Caco-2 (cell line): ENCODE measurements at regions not wholly inside any gene's neighbourhood (a gene's known extent, or its start where the extent isn't known, plus 50 kb on each side); places are given as distances from the start of the nearest gene placed in this dataset.
"Not testable (repeated sequence)": the region's sequence is repeated elsewhere in the genome, so short reads cannot be mapped to it uniquely, and the experiment has no call there.

Experiments used
- BruUV-seq: library from RNA; stranded (reverse); fragments of 400-500 nt; replicated peaks from 2 replicates; lab custom pipeline; 2021; lab: Mats Ljungman, UMichigan
- CTCF ChIA-PET: fragments of 300-600 bp; sonication (Branson Sonifier 250); formaldehyde crosslinking; loops from one replicate; lab custom pipeline; 2022; ENCODE audit warnings: antibody characterized with exemption; lab: Charles Lee
- POLR2A ChIA-PET: fragments of 300-600 bp; sonication (Branson Sonifier 250); formaldehyde crosslinking; loops from one replicate; lab custom pipeline; 2022; ENCODE audit warnings: antibody characterized with exemption; lab: Charles Lee
- DNase-seq, 2 experiments: peaks; one replicate each; pipeline versions ENCODE4 v3.0.0 to v3.0.0-alpha.2; 2020 to 2022
- H3K27me3 ChIP-seq: replicated peaks from 2 replicates; pipeline ENCODE4 v1.6.0; 2011; ENCODE audit warnings: low read length; ENCODE audit not compliant: control insufficient read depth, insufficient read depth
- H3K36me3 ChIP-seq: 2 replicates; pipeline ENCODE4 v1.5.1; 2011; ENCODE audit warnings: low read length; ENCODE audit not compliant: control insufficient read depth, insufficient read depth
- H3K4me1 ChIP-seq: fragments of 250-450 bp; sonication (Bioruptor Pico); 2 replicates; pipeline ENCODE4 v1.5.1; 2020; ENCODE audit warnings: mild to moderate bottlenecking
- H3K4me3 ChIP-seq: 2 replicates; pipeline ENCODE4 v1.5.1; 2011; ENCODE audit warnings: low read depth, mild to moderate bottlenecking, control low read depth, low read length
- H3K9me3 ChIP-seq: fragments of 250-450 bp; sonication (Bioruptor Pico); 2 replicates; pipeline ENCODE4 v1.5.1; 2020; ENCODE audit warnings: mild to moderate bottlenecking, moderate library complexity
- H3K27ac Mint-ChIP-seq: one replicate; pipeline ENCODE4 v1.8.0; 2022; ENCODE audit warnings: mixed read lengths; ENCODE audit not compliant: unreplicated experiment
- H3K27me3 Mint-ChIP-seq: one replicate; pipeline ENCODE4 v1.8.0; 2022; ENCODE audit warnings: mixed read lengths; ENCODE audit not compliant: insufficient read depth, unreplicated experiment
- H3K36me3 Mint-ChIP-seq: one replicate; pipeline ENCODE4 v1.8.0; 2022; ENCODE audit warnings: mild to moderate bottlenecking, mixed read lengths; ENCODE audit not compliant: insufficient read depth, unreplicated experiment
- H3K4me1 Mint-ChIP-seq: one replicate; pipeline ENCODE4 v1.8.0; 2022; ENCODE audit warnings: low read depth, mixed read lengths; ENCODE audit not compliant: unreplicated experiment
- H3K4me3 Mint-ChIP-seq: one replicate; pipeline ENCODE4 v1.8.0; 2022; ENCODE audit warnings: mild to moderate bottlenecking, moderate library complexity, mixed read lengths; ENCODE audit not compliant: unreplicated experiment
- H3K9me3 Mint-ChIP-seq: one replicate; pipeline ENCODE4 v1.8.0; 2022; ENCODE audit warnings: mixed read lengths; ENCODE audit not compliant: unreplicated experiment
- CTCF ChIP-seq, 2 experiments: fragments of 200-600 bp in 1 of 2; IDR thresholded peaks; 1 replicate in 1 of 2; 2 replicates in 1 of 2; pipeline versions ENCODE4 v1.5.1 to v1.8.0; 2011 to 2022; ENCODE audit warnings: antibody characterized with exemption in 1 of 2, control low read depth in 1 of 2, inconsistent platforms in 1 of 2, low read depth in 1 of 2, low read length in 1 of 2, mild to moderate bottlenecking in 1 of 2, moderate library complexity in 1 of 2; ENCODE audit not compliant: insufficient read depth in 1 of 2, severe bottlenecking in 1 of 2, unreplicated experiment in 1 of 2
- intact Hi-C: fragments of 100-400 bp; cut with micrococcal nuclease; formaldehyde crosslinking; loops from one replicate; pipeline ENCODE4 v1.10.0; 2022; ENCODE audit not compliant: unreplicated experiment

GRCh38 chr5:96292582-96293247 lies 140.3 kb downstream of the PCSK1 start:
- ChIA-PET CTCF (no interaction called here), POLR2A (no interaction called here)
- Mint-ChIP-seq H3K36me3 (no peaks in the 10 kb centered on the region), H3K27ac (no peak overlapping the region), H3K4me1 (no peaks in the 10 kb centered on the region), H3K27me3 (no peaks in the 10 kb centered on the region), H3K4me3 (no peak overlapping the region), H3K9me3 (peaks cover 9% of the 10 kb centered on the region)
- TF ChIP-seq CTCF (IDR thresholded peaks at IDR 0.05; ENCODE audit: insufficient read depth in 1 of 2, low read depth in 1 of 2, low read length in 1 of 2, severe bottlenecking in 1 of 2, unreplicated experiment in 1 of 2) = no peak
- no peak overlapping the region for H3K4me3 ChIP-seq
- no peaks in the 10 kb centered on the region for H3K9me3 ChIP-seq
- no TSS peak for BruUV-seq
- no peaks in the 10 kb centered on the region for H3K27me3 ChIP-seq
- intact Hi-C loops = no loop called here
- no peaks in the 10 kb centered on the region for H3K36me3 ChIP-seq
- DNase-seq = no peak
- no peaks in the 10 kb centered on the region for H3K4me1 ChIP-seq

GRCh38 chr5:96289287-96289686 lies 143.8 kb downstream of the PCSK1 start:
- H3K9me3 ChIP-seq, BruUV-seq, H3K4me3 Mint-ChIP-seq, H3K4me3 ChIP-seq, H3K27me3 Mint-ChIP-seq, H3K4me1 Mint-ChIP-seq, POLR2A ChIA-PET, H3K36me3 ChIP-seq, H3K36me3 Mint-ChIP-seq, H3K27me3 ChIP-seq, H3K4me1 ChIP-seq, DNase-seq, H3K27ac Mint-ChIP-seq, H3K9me3 Mint-ChIP-seq, intact Hi-C loops: not testable (repeated sequence)
- CTCF ChIA-PET = interaction anchor here (0.7 kb wide), 1 partner anchor 56 kb away, joined by 4 read pairs; no protein-coding TSS in a partner anchor

GRCh38 chr5:96288845-96289185 lies 144.2 kb downstream of the PCSK1 start:
- no peak for DNase-seq

More at GRCh38 chr5:96288845-96289185, 144.2 kb downstream of the PCSK1 start:
- H3K36me3 Mint-ChIP-seq = no peaks in the 10 kb centered on the region
- H3K27me3 Mint-ChIP-seq = no peaks in the 10 kb centered on the region
- intact Hi-C loops = no loop called here
- TF ChIP-seq CTCF (IDR thresholded peaks at IDR 0.05; ENCODE audit: insufficient read depth in 1 of 2, low read depth in 1 of 2, low read length in 1 of 2, severe bottlenecking in 1 of 2, unreplicated experiment in 1 of 2) = no peak
- H3K4me1 Mint-ChIP-seq = no peaks in the 10 kb centered on the region
- POLR2A ChIA-PET = no interaction called here
- Histone ChIP-seq H3K4me1 (no peaks in the 10 kb centered on the region), H3K27me3 (no peaks in the 10 kb centered on the region), H3K4me3 (no peak overlapping the region), H3K9me3 (no peaks in the 10 kb centered on the region), H3K36me3 (no peaks in the 10 kb centered on the region)
- peaks cover 9% of the 10 kb centered on the region for H3K9me3 Mint-ChIP-seq
- no peak overlapping the region for H3K4me3 Mint-ChIP-seq
- no peak overlapping the region for H3K27ac Mint-ChIP-seq
- no TSS peak for BruUV-seq
- CTCF ChIA-PET = no interaction called here
